Stimulated activated effector memory CD8-positive, alpha-beta T cell treated with anti-CD3 and anti-CD28 coated beads, Interleukin-12 subunit alpha, Interleukin-12 subunit beta, amount 100 ng/mL, for 72 hours (primary cell): ENCODE measurements at regions not wholly inside any gene's neighbourhood (a gene's known extent, or its start where the extent isn't known, plus 50 kb on each side); places are given as distances from the start of the nearest gene placed in this dataset.

Experiments
- ATAC-seq: fragments of 150-1000 bp; cut with Tn5 transposase; 2 replicates; pipeline ENCODE4 v1.10.0; 2021
- DNase-seq, 2 donors: peaks; one replicate each; pipeline ENCODE4 v3.0.0; 2021 to 2022; ENCODE audit warnings: low spot score in 2 of 2
- H3K27ac Mint-ChIP-seq: one replicate; pipeline ENCODE4 v1.8.0; 2022; ENCODE audit warnings: mild to moderate bottlenecking, mixed read lengths
- H3K36me3 Mint-ChIP-seq: one replicate; pipeline ENCODE4 v1.8.0; 2022; ENCODE audit warnings: mild to moderate bottlenecking, mixed read lengths
- H3K4me1 Mint-ChIP-seq: one replicate; pipeline ENCODE4 v1.8.0; 2022; ENCODE audit warnings: mixed read lengths
- H3K4me3 Mint-ChIP-seq: one replicate; pipeline ENCODE4 v1.8.0; 2022; ENCODE audit warnings: mild to moderate bottlenecking, mixed read lengths
- H3K9me3 Mint-ChIP-seq: one replicate; pipeline ENCODE4 v1.8.0; 2022; ENCODE audit warnings: mixed read lengths

GRCh38 chr18:1995041-1995612 is 576.2 kb downstream of the METTL4 start:
- ATAC-seq (no peak), DNase-seq (no peak)

GRCh38 chr18:1998121-1998520 is 573.2 kb downstream of the METTL4 start:
- Mint-ChIP-seq H3K36me3 (no peaks in the 10 kb centered on the region), H3K27ac (no peak overlapping the region), H3K9me3 (peaks cover 5% of the 10 kb centered on the region), H3K4me3 (no peak overlapping the region), H3K4me1 (no peaks in the 10 kb centered on the region)
- no peak for ATAC-seq
- no peak for DNase-seq

More at GRCh38 chr18:1995041-1995612, 576.2 kb downstream of the METTL4 start:
- Mint-ChIP-seq H3K27ac (no peak overlapping the region), H3K4me3 (no peak overlapping the region), H3K36me3 (no peaks in the 10 kb centered on the region), H3K9me3 (peaks cover 5% of the 10 kb centered on the region), H3K4me1 (no peaks in the 10 kb centered on the region)

- Mint-ChIP-seq H3K9me3 (peaks cover 2% of the 10 kb centered on the region), H3K4me3 (no peak overlapping the region), H3K27ac (no peak overlapping the region), H3K36me3 (no peaks in the 10 kb centered on the region), H3K4me1 (no peaks in the 10 kb centered on the region)
- DNase-seq = no peak
- ATAC-seq = no peak
These were observed 571.9 kb downstream of the METTL4 start for GRCh38 chr18:1999387-1999786.

GRCh38 chr18:2002151-2002550 is 569.2 kb downstream of the METTL4 start:
- DNase-seq (no peak), ATAC-seq (no peak)
- Mint-ChIP-seq H3K9me3 (peaks cover 2% of the 10 kb centered on the region), H3K4me1 (no peaks in the 10 kb centered on the region), H3K36me3 (no peaks in the 10 kb centered on the region), H3K27ac (no peak overlapping the region), H3K4me3 (no peak overlapping the region)

DNA sequence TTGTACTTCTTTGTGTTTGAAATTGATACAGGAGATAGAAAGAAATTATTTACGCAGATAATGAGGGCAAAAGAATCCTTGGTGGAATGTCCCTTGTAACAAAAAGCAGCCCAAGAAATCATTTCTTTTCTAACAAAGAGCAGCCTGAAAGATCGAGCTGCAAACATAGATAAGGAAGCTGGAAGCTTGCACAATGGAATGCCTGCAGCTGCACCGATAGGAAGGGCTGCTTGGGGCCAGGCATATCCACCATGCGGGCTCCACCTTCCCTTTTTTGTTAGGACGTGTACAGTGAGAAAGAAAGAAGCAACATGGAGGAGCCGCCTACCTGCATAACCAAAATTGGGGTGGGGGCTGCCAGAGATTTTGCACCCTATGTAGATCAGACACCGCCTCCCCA is 568.7 kb downstream of the METTL4 start:
- no peak overlapping the region for H3K4me3 Mint-ChIP-seq
- no peaks in the 10 kb centered on the region for H3K36me3 Mint-ChIP-seq
- ATAC-seq (no peak), DNase-seq (no peak)
- H3K9me3 Mint-ChIP-seq = peaks cover 2% of the 10 kb centered on the region
- no peak overlapping the region for H3K27ac Mint-ChIP-seq
- H3K4me1 Mint-ChIP-seq = no peaks in the 10 kb centered on the region

DNA sequence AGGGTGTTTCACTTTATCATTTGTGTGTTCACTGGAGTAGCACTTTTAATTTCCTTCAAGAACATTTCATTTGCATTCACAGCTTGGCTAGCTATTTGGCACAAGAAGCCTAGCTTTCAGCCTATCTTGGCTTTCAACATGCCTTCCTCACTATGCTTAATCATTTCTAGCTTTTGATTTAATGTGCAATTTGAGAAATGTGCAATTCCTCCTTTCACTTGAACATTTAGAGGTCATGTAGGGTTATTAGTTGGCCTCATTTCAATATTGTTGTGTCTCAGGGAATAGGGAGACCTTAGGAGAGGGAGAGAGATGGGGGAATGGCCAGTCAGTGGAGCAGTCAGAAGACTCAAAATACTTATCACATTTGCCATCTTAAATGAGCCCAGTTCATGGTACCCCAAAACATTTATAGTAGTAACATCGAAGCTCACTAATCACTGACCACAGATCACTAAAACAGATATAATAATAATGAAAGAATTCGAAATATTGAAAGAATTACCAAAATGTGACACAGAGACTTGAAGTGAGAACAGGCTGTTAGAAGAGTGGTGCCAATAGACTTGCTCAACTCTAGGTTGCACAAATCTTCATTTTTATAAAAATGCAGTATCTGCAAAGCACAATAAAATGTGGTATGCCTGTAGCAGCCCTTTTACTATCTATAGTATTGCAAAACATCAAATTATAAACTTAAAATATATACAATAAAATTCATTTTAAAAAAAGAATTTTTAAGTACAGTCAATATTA is 561.2 kb downstream of the METTL4 start:
- Mint-ChIP-seq H3K4me3 (no peak overlapping the region), H3K4me1 (no peaks in the 10 kb centered on the region), H3K9me3 (no peaks in the 10 kb centered on the region), H3K36me3 (no peaks in the 10 kb centered on the region), H3K27ac (no peak overlapping the region)
- ATAC-seq = no peak
- no peak for DNase-seq

DNA sequence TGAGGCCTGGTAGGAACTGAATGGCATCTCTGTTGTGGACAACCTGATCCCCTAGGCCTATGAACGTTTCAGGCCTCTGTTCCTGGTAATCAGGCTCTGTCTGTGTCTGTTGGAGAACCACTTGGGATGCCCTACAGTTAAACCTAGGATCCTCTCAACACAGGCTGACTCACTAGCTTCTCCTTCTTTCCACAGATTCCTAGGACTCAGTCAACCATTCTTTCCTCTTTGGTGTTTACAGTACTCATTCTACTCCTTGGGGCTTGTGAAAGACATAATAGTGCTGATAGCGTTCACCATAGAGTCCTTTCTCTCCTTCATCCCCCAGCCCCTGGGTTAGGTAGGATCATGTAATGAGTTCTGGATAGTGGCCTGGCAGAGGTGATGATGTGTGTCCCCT is 544.3 kb downstream of the METTL4 start:
- Mint-ChIP-seq H3K4me3 (no peak overlapping the region), H3K36me3 (no peaks in the 10 kb centered on the region), H3K9me3 (no peaks in the 10 kb centered on the region), H3K4me1 (no peaks in the 10 kb centered on the region), H3K27ac (no peak overlapping the region)
- DNase-seq (no peak), ATAC-seq (peak; percentile 44)

DNA sequence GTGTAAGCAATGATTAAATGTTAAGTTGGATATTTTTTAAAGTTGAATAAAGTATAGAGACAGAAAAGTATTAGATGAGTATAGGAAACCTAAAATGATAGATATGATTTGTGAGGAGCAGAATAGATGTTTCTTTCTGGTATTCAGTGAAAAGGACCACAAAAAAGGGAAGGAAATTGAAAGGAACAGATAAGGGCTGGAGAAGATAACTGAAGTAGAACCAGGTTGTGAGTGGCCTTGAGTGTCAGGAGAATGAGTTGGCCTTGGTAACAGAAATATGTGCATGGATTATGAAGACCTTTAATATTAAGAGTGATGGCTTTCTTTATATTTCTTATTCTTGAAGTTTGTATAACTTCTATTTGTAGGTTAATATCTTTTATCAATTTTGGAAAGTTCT is 543.5 kb downstream of the METTL4 start:
- Mint-ChIP-seq H3K36me3 (no peaks in the 10 kb centered on the region), H3K4me1 (no peaks in the 10 kb centered on the region), H3K9me3 (no peaks in the 10 kb centered on the region), H3K27ac (no peak overlapping the region), H3K4me3 (no peak overlapping the region)
- ATAC-seq (no peak), DNase-seq (no peak)

DNA sequence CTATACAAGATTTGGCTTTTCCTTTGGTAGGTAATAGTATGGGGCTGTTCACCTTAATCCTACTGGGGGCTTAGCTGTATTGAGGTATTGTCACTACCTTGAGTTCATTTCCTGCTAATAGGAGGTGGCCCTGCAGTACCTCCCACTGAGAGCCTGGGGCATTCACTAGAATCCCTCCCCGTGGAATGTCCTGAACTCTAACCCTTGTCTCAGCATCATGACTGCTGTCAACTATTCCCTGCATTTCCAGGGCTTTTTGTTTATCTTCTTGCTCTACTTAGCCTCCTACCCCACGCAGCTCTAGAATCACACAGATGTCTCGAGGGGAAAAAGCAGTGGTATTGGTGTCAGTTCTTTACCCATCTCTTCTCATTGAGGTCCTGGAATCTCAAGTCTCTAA is 542.3 kb downstream of the METTL4 start:
- H3K36me3 Mint-ChIP-seq = no peaks in the 10 kb centered on the region
- no peak overlapping the region for H3K4me3 Mint-ChIP-seq
- no peaks in the 10 kb centered on the region for H3K9me3 Mint-ChIP-seq
- no peaks in the 10 kb centered on the region for H3K4me1 Mint-ChIP-seq
- ATAC-seq (no peak), DNase-seq (no peak)
- no peak overlapping the region for H3K27ac Mint-ChIP-seq

DNA sequence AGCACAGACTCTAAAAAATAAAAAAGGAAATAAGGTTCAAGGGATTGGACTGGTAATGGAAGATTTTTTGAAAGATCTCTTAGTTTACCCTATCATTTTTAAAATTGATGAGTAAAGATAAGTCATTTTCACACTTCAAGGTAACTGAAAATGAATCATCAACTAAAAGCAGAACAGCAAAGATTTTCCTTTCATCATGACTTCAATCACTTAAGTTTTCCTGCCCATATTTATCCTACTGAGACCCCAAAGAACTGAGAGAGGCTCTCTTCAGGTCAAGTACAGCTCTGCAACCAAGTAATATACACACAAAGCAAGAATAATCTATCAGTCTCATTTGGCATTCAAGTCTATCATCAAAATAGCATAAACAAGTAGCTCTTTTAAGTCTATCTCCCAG is 540.7 kb downstream of the METTL4 start:
- no peak overlapping the region for H3K4me3 Mint-ChIP-seq
- no peaks in the 10 kb centered on the region for H3K36me3 Mint-ChIP-seq
- no peak for ATAC-seq
- no peak overlapping the region for H3K27ac Mint-ChIP-seq
- H3K9me3 Mint-ChIP-seq = no peaks in the 10 kb centered on the region
- no peak for DNase-seq
- no peaks in the 10 kb centered on the region for H3K4me1 Mint-ChIP-seq

GRCh38 chr18:2032036-2032435 is 539.3 kb downstream of the METTL4 start:
- DNase-seq (no peak), ATAC-seq (no peak)
- Mint-ChIP-seq H3K9me3 (no peaks in the 10 kb centered on the region), H3K4me1 (no peaks in the 10 kb centered on the region), H3K36me3 (no peaks in the 10 kb centered on the region), H3K27ac (no peak overlapping the region), H3K4me3 (no peak overlapping the region)

DNA sequence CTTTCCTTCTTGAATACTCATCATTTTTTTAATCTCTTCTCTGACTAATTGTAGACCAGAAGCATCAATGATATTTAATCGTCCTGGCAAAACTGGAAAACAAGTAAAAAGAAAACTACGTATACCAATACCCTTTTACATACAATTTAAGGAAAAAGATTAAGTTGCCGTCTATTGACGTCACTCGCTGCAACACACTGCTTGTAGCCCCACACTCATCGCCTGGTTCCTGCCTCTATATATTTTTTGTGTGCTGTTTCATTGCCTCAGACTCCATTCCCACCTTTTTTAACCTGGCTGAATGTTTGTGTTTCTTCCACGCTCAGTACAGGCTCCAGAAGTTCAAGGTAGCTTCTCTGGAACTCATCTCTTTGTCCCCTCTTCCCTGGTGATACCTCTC is 536.2 kb downstream of the METTL4 start:
- DNase-seq (no peak), ATAC-seq (no peak)
- no peaks in the 10 kb centered on the region for H3K36me3 Mint-ChIP-seq
- no peaks in the 10 kb centered on the region for H3K4me1 Mint-ChIP-seq
- no peak overlapping the region for H3K4me3 Mint-ChIP-seq
- H3K27ac Mint-ChIP-seq = no peak overlapping the region
- no peaks in the 10 kb centered on the region for H3K9me3 Mint-ChIP-seq

DNA sequence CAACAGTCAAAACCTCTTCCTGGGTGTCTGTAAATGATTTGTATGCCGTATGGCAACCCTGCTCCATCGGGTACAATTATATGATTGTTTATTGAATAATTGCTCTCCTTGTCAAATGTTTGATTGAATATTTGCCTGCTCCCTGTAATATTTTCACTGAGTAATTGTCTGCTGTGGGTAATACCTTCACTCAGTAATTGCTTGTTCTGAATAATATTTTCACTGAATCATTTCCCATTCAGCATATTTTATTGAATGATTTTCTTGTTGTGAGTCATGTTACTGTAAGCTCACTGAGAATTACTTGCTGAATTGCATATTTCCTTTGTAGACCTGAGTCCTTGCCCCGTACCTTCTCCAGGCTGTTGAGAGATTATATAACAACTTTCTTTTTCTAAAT is 535.2 kb downstream of the METTL4 start:
- no peak for ATAC-seq
- H3K4me1 Mint-ChIP-seq = no peaks in the 10 kb centered on the region
- no peak overlapping the region for H3K4me3 Mint-ChIP-seq
- no peak for DNase-seq
- no peaks in the 10 kb centered on the region for H3K36me3 Mint-ChIP-seq
- H3K27ac Mint-ChIP-seq = no peak overlapping the region
- no peaks in the 10 kb centered on the region for H3K9me3 Mint-ChIP-seq

GRCh38 chr18:2040279-2040678 is 531.0 kb downstream of the METTL4 start:
- DNase-seq (no peak), ATAC-seq (no peak)
- Mint-ChIP-seq H3K4me3 (no peak overlapping the region), H3K36me3 (no peaks in the 10 kb centered on the region), H3K9me3 (peaks cover 6% of the 10 kb centered on the region), H3K4me1 (no peaks in the 10 kb centered on the region), H3K27ac (no peak overlapping the region)

- Mint-ChIP-seq H3K4me1 (no peaks in the 10 kb centered on the region), H3K27ac (no peak overlapping the region), H3K36me3 (no peaks in the 10 kb centered on the region), H3K9me3 (peaks cover 9% of the 10 kb centered on the region), H3K4me3 (no peak overlapping the region)
- DNase-seq = no peak
- ATAC-seq = no peak
These were observed 521.3 kb downstream of the METTL4 start for GRCh38 chr18:2049986-2050385.

DNA sequence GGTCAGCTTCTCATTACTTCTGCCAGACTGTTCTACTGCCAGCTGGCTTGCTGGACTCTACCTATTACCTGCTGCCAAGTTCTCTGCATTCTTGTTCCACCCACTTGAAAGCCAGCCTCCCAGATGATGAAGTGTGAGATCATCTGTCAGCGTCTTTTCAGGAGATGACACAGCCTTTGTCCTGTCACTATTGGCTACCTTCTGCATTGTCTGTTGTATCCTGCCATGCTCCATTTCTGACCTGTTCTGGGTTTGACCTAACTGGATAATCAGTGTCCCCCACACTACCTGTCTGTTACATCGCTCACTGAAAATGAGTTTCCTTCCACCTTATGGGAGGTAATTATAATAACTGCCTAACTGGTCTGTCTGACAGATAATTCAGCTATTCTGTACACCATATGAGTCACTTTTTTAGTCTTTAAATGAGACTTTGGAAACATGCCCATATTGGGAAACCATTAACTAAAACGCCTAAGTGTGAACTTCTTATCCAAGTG is 520.6 kb downstream of the METTL4 start:
- H3K27ac Mint-ChIP-seq = no peak overlapping the region

More for the DNA sequence above, 520.6 kb downstream of the METTL4 start:
- Mint-ChIP-seq H3K9me3 (peaks cover 9% of the 10 kb centered on the region), H3K4me1 (no peaks in the 10 kb centered on the region), H3K4me3 (no peak overlapping the region), H3K36me3 (no peaks in the 10 kb centered on the region)
- ATAC-seq = peak; percentile 34
- no peak for DNase-seq
